ENCODE measurements at regions not wholly inside any gene's neighbourhood (a gene's known extent, or its start where the extent isn't known, plus 50 kb on each side); places are given as distances from the start of the nearest gene placed in this dataset.

- TF ChIP-seq, protein P1, sequence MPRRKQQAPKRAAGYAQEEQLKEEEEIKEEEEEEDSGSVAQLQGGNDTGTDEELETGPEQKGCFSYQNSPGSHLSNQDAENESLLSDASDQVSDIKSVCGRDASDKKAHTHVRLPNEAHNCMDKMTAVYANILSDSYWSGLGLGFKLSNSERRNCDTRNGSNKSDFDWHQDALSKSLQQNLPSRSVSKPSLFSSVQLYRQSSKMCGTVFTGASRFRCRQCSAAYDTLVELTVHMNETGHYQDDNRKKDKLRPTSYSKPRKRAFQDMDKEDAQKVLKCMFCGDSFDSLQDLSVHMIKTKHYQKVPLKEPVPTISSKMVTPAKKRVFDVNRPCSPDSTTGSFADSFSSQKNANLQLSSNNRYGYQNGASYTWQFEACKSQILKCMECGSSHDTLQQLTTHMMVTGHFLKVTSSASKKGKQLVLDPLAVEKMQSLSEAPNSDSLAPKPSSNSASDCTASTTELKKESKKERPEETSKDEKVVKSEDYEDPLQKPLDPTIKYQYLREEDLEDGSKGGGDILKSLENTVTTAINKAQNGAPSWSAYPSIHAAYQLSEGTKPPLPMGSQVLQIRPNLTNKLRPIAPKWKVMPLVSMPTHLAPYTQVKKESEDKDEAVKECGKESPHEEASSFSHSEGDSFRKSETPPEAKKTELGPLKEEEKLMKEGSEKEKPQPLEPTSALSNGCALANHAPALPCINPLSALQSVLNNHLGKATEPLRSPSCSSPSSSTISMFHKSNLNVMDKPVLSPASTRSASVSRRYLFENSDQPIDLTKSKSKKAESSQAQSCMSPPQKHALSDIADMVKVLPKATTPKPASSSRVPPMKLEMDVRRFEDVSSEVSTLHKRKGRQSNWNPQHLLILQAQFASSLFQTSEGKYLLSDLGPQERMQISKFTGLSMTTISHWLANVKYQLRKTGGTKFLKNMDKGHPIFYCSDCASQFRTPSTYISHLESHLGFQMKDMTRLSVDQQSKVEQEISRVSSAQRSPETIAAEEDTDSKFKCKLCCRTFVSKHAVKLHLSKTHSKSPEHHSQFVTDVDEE (CRISPR knock-in tag; IDR thresholded peaks at IDR 0.05): no peak
- TF ChIP-seq ZFP3 (CRISPR knock-in tag; IDR thresholded peaks at IDR 0.05) (no peak), CSRNP3 (CRISPR knock-in tag; IDR thresholded peaks at IDR 0.05) (no peak), OSR1 (CRISPR knock-in tag; IDR thresholded peaks at IDR 0.05) (no peak), GLIS3 (CRISPR knock-in tag; IDR thresholded peaks at IDR 0.05) (no peak), CSDC2 (CRISPR knock-in tag; IDR thresholded peaks at IDR 0.05) (no peak), PPARA (CRISPR knock-in tag; IDR thresholded peaks at IDR 0.05; ENCODE audit: borderline replicate concordance) (no peak), ZNF8 (CRISPR knock-in tag; IDR thresholded peaks at IDR 0.05) (no peak), ZNF565 (CRISPR knock-in tag; conservative IDR thresholded peaks at IDR 0.05; ENCODE audit: low read depth) (no peak), RARB (CRISPR knock-in tag; IDR thresholded peaks at IDR 0.05) (no peak), ARNTL (CRISPR knock-in tag; IDR thresholded peaks at IDR 0.05; ENCODE audit: borderline replicate concordance, low read depth) (no peak)
- TF ChIP-seq, protein P2, sequence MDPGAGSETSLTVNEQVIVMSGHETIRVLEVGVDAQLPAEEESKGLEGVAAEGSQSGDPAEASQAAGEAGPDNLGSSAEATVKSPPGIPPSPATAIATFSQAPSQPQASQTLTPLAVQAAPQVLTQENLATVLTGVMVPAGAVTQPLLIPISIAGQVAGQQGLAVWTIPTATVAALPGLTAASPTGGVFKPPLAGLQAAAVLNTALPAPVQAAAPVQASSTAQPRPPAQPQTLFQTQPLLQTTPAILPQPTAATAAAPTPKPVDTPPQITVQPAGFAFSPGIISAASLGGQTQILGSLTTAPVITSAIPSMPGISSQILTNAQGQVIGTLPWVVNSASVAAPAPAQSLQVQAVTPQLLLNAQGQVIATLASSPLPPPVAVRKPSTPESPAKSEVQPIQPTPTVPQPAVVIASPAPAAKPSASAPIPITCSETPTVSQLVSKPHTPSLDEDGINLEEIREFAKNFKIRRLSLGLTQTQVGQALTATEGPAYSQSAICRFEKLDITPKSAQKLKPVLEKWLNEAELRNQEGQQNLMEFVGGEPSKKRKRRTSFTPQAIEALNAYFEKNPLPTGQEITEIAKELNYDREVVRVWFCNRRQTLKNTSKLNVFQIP (CRISPR knock-in tag; IDR thresholded peaks at IDR 0.05; ENCODE audit: borderline replicate concordance, low read depth): no peak
- no peak for ATAC-seq
Observed at GRCh38 chr1:102100666-102101065, 103.9 kb upstream of the OLFM3 start.

- ATAC-seq: no peak
- TF ChIP-seq BACH2 (CRISPR knock-in tag; IDR thresholded peaks at IDR 0.05; ENCODE audit: borderline replicate concordance): no peak
Observed at GRCh38 chr1:102099916-102100315, 103.2 kb upstream of the OLFM3 start.

DNA sequence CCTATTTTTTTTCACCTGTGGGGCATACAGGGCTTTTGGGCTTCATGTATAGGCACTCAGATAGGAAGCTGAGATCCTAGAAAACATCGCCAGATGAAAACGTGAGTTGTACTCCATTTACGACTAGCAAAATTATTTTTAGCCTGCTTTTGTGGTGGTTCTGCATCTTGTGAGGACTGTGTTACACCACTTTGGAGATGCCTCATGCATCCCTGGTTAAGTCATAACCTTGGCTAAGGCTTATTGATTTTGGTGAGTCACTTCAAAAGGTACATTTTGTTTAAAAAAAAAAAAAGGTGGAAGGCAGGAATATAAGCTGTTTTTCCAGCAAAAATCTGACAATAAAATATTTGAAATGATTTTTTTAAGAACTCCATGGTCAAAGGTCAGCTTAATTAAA is 101.8 kb upstream of the OLFM3 start:
- TF ChIP-seq GLIS3 (CRISPR knock-in tag; IDR thresholded peaks at IDR 0.05) (no peak), TCF4 (CRISPR knock-in tag; IDR thresholded peaks at IDR 0.05; ENCODE audit: borderline replicate concordance) (no peak), ISL1 (CRISPR knock-in tag; IDR thresholded peaks at IDR 0.05) (no peak), ESRRG (CRISPR knock-in tag; IDR thresholded peaks at IDR 0.05) (no peak), TOX (CRISPR knock-in tag; IDR thresholded peaks at IDR 0.05; ENCODE audit: borderline replicate concordance) (no peak), CSRNP3 (CRISPR knock-in tag; IDR thresholded peaks at IDR 0.05) (no peak), SNAI2 (CRISPR knock-in tag; IDR thresholded peaks at IDR 0.05) (no peak), CREB5 (CRISPR knock-in tag; IDR thresholded peaks at IDR 0.05; ENCODE audit: low read depth) (no peak), ARNTL (CRISPR knock-in tag; IDR thresholded peaks at IDR 0.05; ENCODE audit: borderline replicate concordance, low read depth) (no peak), PPARA (CRISPR knock-in tag; IDR thresholded peaks at IDR 0.05; ENCODE audit: borderline replicate concordance) (no peak), ZFP3 (CRISPR knock-in tag; IDR thresholded peaks at IDR 0.05) (no peak), CSDC2 (CRISPR knock-in tag; IDR thresholded peaks at IDR 0.05) (no peak)
- TF ChIP-seq, protein P3, sequence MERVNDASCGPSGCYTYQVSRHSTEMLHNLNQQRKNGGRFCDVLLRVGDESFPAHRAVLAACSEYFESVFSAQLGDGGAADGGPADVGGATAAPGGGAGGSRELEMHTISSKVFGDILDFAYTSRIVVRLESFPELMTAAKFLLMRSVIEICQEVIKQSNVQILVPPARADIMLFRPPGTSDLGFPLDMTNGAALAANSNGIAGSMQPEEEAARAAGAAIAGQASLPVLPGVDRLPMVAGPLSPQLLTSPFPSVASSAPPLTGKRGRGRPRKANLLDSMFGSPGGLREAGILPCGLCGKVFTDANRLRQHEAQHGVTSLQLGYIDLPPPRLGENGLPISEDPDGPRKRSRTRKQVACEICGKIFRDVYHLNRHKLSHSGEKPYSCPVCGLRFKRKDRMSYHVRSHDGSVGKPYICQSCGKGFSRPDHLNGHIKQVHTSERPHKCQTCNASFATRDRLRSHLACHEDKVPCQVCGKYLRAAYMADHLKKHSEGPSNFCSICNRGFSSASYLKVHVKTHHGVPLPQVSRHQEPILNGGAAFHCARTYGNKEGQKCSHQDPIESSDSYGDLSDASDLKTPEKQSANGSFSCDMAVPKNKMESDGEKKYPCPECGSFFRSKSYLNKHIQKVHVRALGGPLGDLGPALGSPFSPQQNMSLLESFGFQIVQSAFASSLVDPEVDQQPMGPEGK (CRISPR knock-in tag; IDR thresholded peaks at IDR 0.05; ENCODE audit: borderline replicate concordance): no peak
- TF ChIP-seq, protein P1 (CRISPR knock-in tag; IDR thresholded peaks at IDR 0.05): no peak
- ATAC-seq: no peak
